HG03095 (cell line): ENCODE measurements at regions not wholly inside any gene's neighbourhood (a gene's known extent, or its start where the extent isn't known, plus 50 kb on each side); places are given as distances from the start of the nearest gene placed in this dataset.
A peak's percentile ranks its signal among the peaks of the same experiment; 100 is the strongest.

Experiments
- ATAC-seq: cut with Tn5 transposase; IDR thresholded peaks from one replicate; pipeline ENCODE4 v1.9.1; 2021; ENCODE audit warnings: moderate library complexity; ENCODE audit not compliant: unreplicated experiment

- ATAC-seq: no peak
Measured at GRCh38 chr7:117972606-117973005, 99.4 kb upstream of the CTTNBP2 start.

- ATAC-seq: no peak
Measured at GRCh38 chr7:117973975-117974374, 100.7 kb upstream of the CTTNBP2 start.

GRCh38 chr7:117974891-117975290 lies 101.7 kb upstream of the CTTNBP2 start:
- no peak for ATAC-seq

- no peak for ATAC-seq
Measured at GRCh38 chr7:117975476-117975875, 102.2 kb upstream of the CTTNBP2 start.

GRCh38 chr7:117979954-117980497 lies 106.8 kb upstream of the CTTNBP2 start:
- ATAC-seq: no peak

GRCh38 chr7:117982071-117983055 lies 109.1 kb upstream of the CTTNBP2 start:
- ATAC-seq: no peak

- no peak for ATAC-seq
Measured at GRCh38 chr7:117986645-117987269, 113.5 kb upstream of the CTTNBP2 start.

- ATAC-seq: no peak
Measured at GRCh38 chr7:117990834-117991233, 117.6 kb upstream of the CTTNBP2 start.

GRCh38 chr7:117992635-117993376 lies 119.6 kb upstream of the CTTNBP2 start:
- peak; percentile 13 for ATAC-seq

GRCh38 chr7:117993377-117994003 lies 120.2 kb upstream of the CTTNBP2 start:
- ATAC-seq: peak; percentile 87

- no peak for ATAC-seq
Measured at GRCh38 chr7:117995850-117996650, 122.8 kb upstream of the CTTNBP2 start.

- ATAC-seq: no peak
Measured at GRCh38 chr7:117997862-117998825, 124.9 kb upstream of the CTTNBP2 start.

- no peak for ATAC-seq
Measured at GRCh38 chr7:118000480-118001202, 127.4 kb upstream of the CTTNBP2 start.

GRCh38 chr7:118003476-118003875 lies 130.2 kb upstream of the CTTNBP2 start:
- ATAC-seq: no peak

- ATAC-seq: no peak
Measured at GRCh38 chr7:118005026-118005425, 131.8 kb upstream of the CTTNBP2 start.

GRCh38 chr7:118006979-118007378 lies 133.7 kb upstream of the CTTNBP2 start:
- ATAC-seq: no peak

GRCh38 chr7:118009419-118009818 lies 136.2 kb upstream of the CTTNBP2 start:
- no peak for ATAC-seq

- ATAC-seq: no peak
Measured at GRCh38 chr7:118011652-118012051, 138.4 kb upstream of the CTTNBP2 start.
